Esophagus muscularis mucosa (tissue), 4 donors: ENCODE measurements at regions not wholly inside any gene's neighbourhood (a gene's known extent, or its start where the extent isn't known, plus 50 kb on each side); places are given as distances from the start of the nearest gene placed in this dataset.
"Not testable (repeated sequence)": the region's sequence is repeated elsewhere in the genome, so short reads cannot be mapped to it uniquely, and the experiment has no call there.

Experiments used
- DNase-seq: peaks from one replicate; pipeline ENCODE4 v3.0.0-alpha.2; 2017; ENCODE audit errors: extremely low spot score
- H3K27ac ChIP-seq, 4 donors: fragments of 200-600 bp; sonication (generic); replicated peaks in 1 of 4; 1 replicate in 3 of 4; 2 replicates in 1 of 4; pipeline ENCODE4 v1.5.1; 2016 to 2019; ENCODE audit warnings: mild to moderate bottlenecking in 1 of 4
- H3K27me3 ChIP-seq, 4 donors: fragments of 200-600 bp; sonication (generic); one replicate each; pipeline versions ENCODE4 v1.5.1 to v1.6.0; 2016 to 2019
- H3K36me3 ChIP-seq, 4 donors: fragments of 200-600 bp; sonication (generic); one replicate each; pipeline ENCODE4 v1.5.1; 2016 to 2019
- H3K4me1 ChIP-seq, 4 donors: fragments of 200-600 bp; sonication (generic); one replicate each; pipeline ENCODE4 v1.5.1; 2016 to 2019
- H3K4me3 ChIP-seq, 4 donors: fragments of 200-600 bp; sonication (generic); 1 replicate in 2 of 4; 2 replicates in 2 of 4; pipeline ENCODE4 v1.5.1; 2016 to 2019; ENCODE audit warnings: mild to moderate bottlenecking in 4 of 4, moderate library complexity in 1 of 4
- H3K9me3 ChIP-seq, 4 donors: fragments of 200-600 bp; sonication (generic); 1 replicate in 3 of 4; 2 replicates in 1 of 4; pipeline ENCODE4 v1.5.1; 2016 to 2019
- CTCF ChIP-seq, 3 experiments: fragments of 200-600 bp in 2 of 3; fragments of 450-650 bp in 1 of 3; sonication (generic) in 2 of 3; IDR thresholded peaks; one replicate each; pipeline ENCODE4 v1.5.1; 2017 to 2019; ENCODE audit warnings: antibody characterized with exemption in 3 of 3, mild to moderate bottlenecking in 2 of 3, moderate library complexity in 1 of 3
- EP300 ChIP-seq: sonication (generic); formaldehyde crosslinking; IDR thresholded peaks from one replicate; pipeline ENCODE4 v1.6.1; 2017; ENCODE audit warnings: antibody characterized with exemption
- POLR2A ChIP-seq: fragments of 450-650 bp; IDR thresholded peaks from one replicate; pipeline ENCODE4 v1.6.1; 2017; ENCODE audit warnings: antibody characterized with exemption, moderate library complexity, mild to moderate bottlenecking, low read depth
- POLR2AphosphoS5 ChIP-seq, 2 donors: sonication (generic); formaldehyde crosslinking; IDR thresholded peaks; one replicate each; pipeline ENCODE4 v1.6.1; 2017; ENCODE audit warnings: antibody characterized with exemption in 2 of 2
- WGBS: methylation state at CpG from one replicate; pipeline ENCODE4 v1.1.5; 2018; 5-methylcytosine and 5-hydroxymethylcytosine counted together
- intact Hi-C: fragments of 100-400 bp; cut with DNase I; formaldehyde crosslinking; loops from one replicate; pipeline ENCODE4 v1.15.1; 2023

- Histone ChIP-seq H3K27me3 (peaks cover 0 to 90% (median 43%) of the 10 kb centered on the region in 4 donors), H3K9me3 (no peaks in the 10 kb centered on the region), H3K4me3 (no peak overlapping the region), H3K4me1 (peaks cover 0 to 17% (median 7%) of the 10 kb centered on the region in 4 donors), H3K27ac (no peak overlapping the region), H3K36me3 (no peaks in the 10 kb centered on the region)
- no peak for DNase-seq
- WGBS: 5% methylated on average over 22 of the region's 22 CpGs
- no peak for TF ChIP-seq CTCF (IDR thresholded peaks at IDR 0.05)
- TF ChIP-seq EP300: no peak
- no peak for TF ChIP-seq POLR2AphosphoS5 (IDR thresholded peaks at IDR 0.05)
- no peak for TF ChIP-seq POLR2A
- intact Hi-C loops: no loop called here
These were observed 194.9 kb upstream of the ZNF184 start for GRCh38 chr6:27667657-27668441.

GRCh38 chr6:27667016-27667656 is 194.2 kb upstream of the ZNF184 start:
- WGBS: 12% methylated on average over 14 of the region's 14 CpGs
- DNase-seq: no peak
- Histone ChIP-seq H3K9me3 (no peaks in the 10 kb centered on the region), H3K27me3 (peaks cover 0 to 90% (median 38%) of the 10 kb centered on the region in 4 donors), H3K27ac (no peak overlapping the region), H3K4me1 (peaks cover 0 to 17% (median 7%) of the 10 kb centered on the region in 4 donors), H3K36me3 (no peaks in the 10 kb centered on the region), H3K4me3 (no peak overlapping the region)
- intact Hi-C loops: no loop called here
- TF ChIP-seq EP300 (no peak), CTCF (IDR thresholded peaks at IDR 0.05) (no peak), POLR2AphosphoS5 (IDR thresholded peaks at IDR 0.05) (no peak), POLR2A (no peak)

GRCh38 chr6:27662769-27663168 is 189.9 kb upstream of the ZNF184 start:
- WGBS: 12% methylated on average over 1 of the region's 1 CpG
- Histone ChIP-seq H3K36me3 (no peaks in the 10 kb centered on the region), H3K27ac (no peak overlapping the region), H3K27me3 (peaks cover 0 to 61% (median 7%) of the 10 kb centered on the region in 4 donors), H3K4me3 (no peak overlapping the region), H3K4me1 (peaks cover 0 to 2% (median 0%) of the 10 kb centered on the region in 4 donors), H3K9me3 (no peaks in the 10 kb centered on the region)
- TF ChIP-seq CTCF (IDR thresholded peaks at IDR 0.05) (no peak), POLR2A (no peak), POLR2AphosphoS5 (IDR thresholded peaks at IDR 0.05) (no peak), EP300 (no peak)
- intact Hi-C loops: no loop called here
- DNase-seq: no peak

- H3K27me3 ChIP-seq: peaks cover 0 to 59% (median 4%) of the 10 kb centered on the region in 4 donors
- H3K36me3 ChIP-seq, DNase-seq, H3K27ac ChIP-seq, H3K4me1 ChIP-seq, H3K9me3 ChIP-seq, H3K4me3 ChIP-seq, intact Hi-C loops: not testable (repeated sequence)
- WGBS: 89% methylated on average over 5 of the region's 5 CpGs
These were observed 189.3 kb upstream of the ZNF184 start for GRCh38 chr6:27662212-27662611.

GRCh38 chr6:27653143-27653825 is 180.4 kb upstream of the ZNF184 start:
- H3K4me1 ChIP-seq, H3K9me3 ChIP-seq, H3K4me3 ChIP-seq, H3K27ac ChIP-seq, DNase-seq, intact Hi-C loops, H3K36me3 ChIP-seq: not testable (repeated sequence)
- WGBS: 31% methylated on average over 11 of the region's 60 CpGs
- peaks cover 0 to 72% (median 15%) of the 10 kb centered on the region in 4 donors for H3K27me3 ChIP-seq
